ENCODE measurements at regions not wholly inside any gene's neighbourhood (a gene's known extent, or its start where the extent isn't known, plus 50 kb on each side); places are given as distances from the start of the nearest gene placed in this dataset.

DNA sequence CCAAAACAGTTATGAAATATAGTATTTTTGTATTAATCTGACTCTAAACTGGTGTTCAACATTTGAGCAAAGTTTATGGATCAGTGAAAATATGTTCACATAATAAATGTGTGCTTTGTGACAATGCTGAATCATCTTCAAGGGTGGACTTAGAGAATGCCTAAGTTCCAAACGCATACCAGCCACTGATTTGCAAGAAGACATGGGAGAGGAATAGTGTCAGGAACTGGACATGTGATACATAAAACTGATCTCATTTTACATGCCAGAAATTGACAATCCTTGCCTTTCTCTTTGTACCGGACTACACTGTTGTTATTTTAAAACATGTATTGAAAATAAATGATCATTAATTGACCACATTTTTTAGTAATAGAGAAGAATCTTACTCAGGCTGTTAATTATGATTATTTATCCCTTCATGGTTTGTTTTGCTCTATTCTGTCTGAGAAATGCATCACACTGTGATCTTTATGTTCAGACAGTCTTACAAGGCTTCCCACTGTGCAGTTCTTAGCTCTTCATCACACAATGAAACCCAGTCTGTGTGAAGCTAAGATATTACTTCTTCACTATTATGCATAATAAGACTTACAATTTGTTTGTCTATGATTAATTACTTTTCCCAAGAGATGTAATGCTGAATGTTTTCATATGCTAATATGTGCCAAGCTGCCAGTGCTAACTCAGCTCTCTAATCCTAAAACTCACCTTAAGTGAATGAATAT is 1180.6 kb upstream of the CDH8 start:
- TF ChIP-seq CTCF (IDR thresholded peaks at IDR 0.05; ENCODE audit: low read depth, low read length) (no peak), POLR2A (IDR thresholded peaks at IDR 0.05; ENCODE audit: extremely low read depth, insufficient read length) (no peak)
- TF ChIP-seq, protein P1, sequence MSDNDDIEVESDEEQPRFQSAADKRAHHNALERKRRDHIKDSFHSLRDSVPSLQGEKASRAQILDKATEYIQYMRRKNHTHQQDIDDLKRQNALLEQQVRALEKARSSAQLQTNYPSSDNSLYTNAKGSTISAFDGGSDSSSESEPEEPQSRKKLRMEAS (IDR thresholded peaks at IDR 0.05; ENCODE audit: low read depth, low read length): no peak
